ENCODE measurements at regions not wholly inside any gene's neighbourhood (a gene's known extent, or its start where the extent isn't known, plus 50 kb on each side); places are given as distances from the start of the nearest gene placed in this dataset.
"Not testable (repeated sequence)": the region's sequence is repeated elsewhere in the genome, so short reads cannot be mapped to it uniquely, and the experiment has no call there.

DNA sequence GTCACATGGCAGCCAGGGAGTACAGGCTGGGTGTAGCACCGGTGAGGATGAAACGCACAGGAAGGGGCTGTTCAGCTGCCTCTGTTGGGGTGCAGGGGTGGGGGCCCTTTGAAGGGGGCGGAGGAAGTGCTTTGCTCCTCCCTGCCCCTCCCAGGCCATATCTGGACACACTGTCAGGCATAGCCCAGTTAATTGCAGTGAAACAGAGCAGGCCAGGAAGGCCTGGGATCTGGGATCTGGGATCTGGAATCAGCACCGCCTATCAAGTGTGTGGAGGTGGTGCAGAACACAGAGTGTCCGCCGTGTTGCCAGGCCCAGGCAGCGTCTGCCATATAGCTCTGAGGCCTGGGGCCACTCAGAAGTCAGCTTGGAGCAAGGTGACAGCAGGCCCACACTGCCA is 85.5 kb upstream of the EPCAM start:
- H3K27ac ChIP-seq (ENCODE audit: low read depth, low read length) = no peak overlapping the region
- Mint-ChIP-seq H3K27me3 (ENCODE audit: insufficient read depth) (peaks cover 2% of the 10 kb centered on the region), H3K36me3 (ENCODE audit: low read depth) (peaks cover 10% of the 10 kb centered on the region), H3K4me3 (no peak overlapping the region), H3K27ac (no peak overlapping the region), H3K9me3 (peaks cover 43% of the 10 kb centered on the region), H3K4me1 (peaks cover 6% of the 10 kb centered on the region)
- peaks cover 61% of the 10 kb centered on the region for H3K9me3 ChIP-seq (ENCODE audit: control insufficient read depth, low read length)
- H3K27me3 ChIP-seq (ENCODE audit: control insufficient read depth, insufficient read depth, low read length, poor library complexity, severe bottlenecking) = no peaks in the 10 kb centered on the region
- WGBS, 2 experiments (ENCODE audit: insufficient coverage in 1 of 2, insufficient read length in 1 of 2) = 90 to 93% methylated on average over 5 to 7 of the region's 7 CpGs
- no peaks in the 10 kb centered on the region for H3K4me1 ChIP-seq (ENCODE audit: control insufficient read depth, insufficient read depth, low read length)
- TF ChIP-seq, protein P1, sequence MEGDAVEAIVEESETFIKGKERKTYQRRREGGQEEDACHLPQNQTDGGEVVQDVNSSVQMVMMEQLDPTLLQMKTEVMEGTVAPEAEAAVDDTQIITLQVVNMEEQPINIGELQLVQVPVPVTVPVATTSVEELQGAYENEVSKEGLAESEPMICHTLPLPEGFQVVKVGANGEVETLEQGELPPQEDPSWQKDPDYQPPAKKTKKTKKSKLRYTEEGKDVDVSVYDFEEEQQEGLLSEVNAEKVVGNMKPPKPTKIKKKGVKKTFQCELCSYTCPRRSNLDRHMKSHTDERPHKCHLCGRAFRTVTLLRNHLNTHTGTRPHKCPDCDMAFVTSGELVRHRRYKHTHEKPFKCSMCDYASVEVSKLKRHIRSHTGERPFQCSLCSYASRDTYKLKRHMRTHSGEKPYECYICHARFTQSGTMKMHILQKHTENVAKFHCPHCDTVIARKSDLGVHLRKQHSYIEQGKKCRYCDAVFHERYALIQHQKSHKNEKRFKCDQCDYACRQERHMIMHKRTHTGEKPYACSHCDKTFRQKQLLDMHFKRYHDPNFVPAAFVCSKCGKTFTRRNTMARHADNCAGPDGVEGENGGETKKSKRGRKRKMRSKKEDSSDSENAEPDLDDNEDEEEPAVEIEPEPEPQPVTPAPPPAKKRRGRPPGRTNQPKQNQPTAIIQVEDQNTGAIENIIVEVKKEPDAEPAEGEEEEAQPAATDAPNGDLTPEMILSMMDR (conservative IDR thresholded peaks at IDR 0.05) = no peak
- no peak overlapping the region for H3K9ac ChIP-seq (ENCODE audit: extremely low read depth, low read length, poor library complexity, severe bottlenecking)
- peaks cover 4% of the 10 kb centered on the region for H3K36me3 ChIP-seq (ENCODE audit: control insufficient read depth, insufficient read depth, low read length)
- no peak for DNase-seq
- H3K4me3 ChIP-seq (ENCODE audit: low read length) = peak overlapping the region; percentile 70

DNA sequence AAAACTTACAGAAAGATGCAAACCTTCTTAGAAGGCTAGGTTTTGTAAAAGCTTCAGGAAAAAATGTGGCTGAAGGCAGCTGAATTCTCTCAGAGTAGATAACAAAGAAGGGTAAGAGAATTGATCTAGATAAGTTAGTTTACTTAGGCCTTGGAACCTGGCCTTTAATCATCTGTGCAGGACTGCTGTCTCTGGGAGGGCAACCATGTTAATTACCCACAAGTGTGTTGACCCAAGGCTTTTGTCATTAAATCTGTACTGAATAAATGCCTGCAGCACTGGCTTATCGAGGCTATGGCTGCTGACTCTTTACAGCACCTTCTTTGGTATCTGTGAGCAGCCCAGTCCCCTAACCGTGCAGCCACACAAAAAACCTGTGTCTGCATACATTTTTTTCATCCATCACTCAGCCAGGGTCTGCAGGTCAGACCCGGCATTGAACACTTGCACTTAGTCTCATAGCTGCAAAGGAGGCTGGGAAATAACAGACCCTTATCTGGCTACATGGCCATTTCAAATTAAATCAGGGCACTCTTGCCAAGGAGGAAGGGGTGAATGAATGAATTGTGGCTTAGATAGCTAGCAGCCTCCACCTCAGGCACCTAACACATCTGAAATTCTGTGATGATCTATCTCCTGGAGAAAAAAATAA is 86.4 kb upstream of the EPCAM start:
- TF ChIP-seq, protein P1 (conservative IDR thresholded peaks at IDR 0.05) = no peak
- Mint-ChIP-seq H3K4me3 (no peak overlapping the region), H3K27me3 (ENCODE audit: insufficient read depth) (peaks cover 2% of the 10 kb centered on the region), H3K9me3 (peaks cover 43% of the 10 kb centered on the region), H3K4me1 (peaks cover 6% of the 10 kb centered on the region), H3K36me3 (ENCODE audit: low read depth) (peaks cover 10% of the 10 kb centered on the region), H3K27ac (peak overlapping the region; percentile 78)
- Histone ChIP-seq H3K36me3 (ENCODE audit: control insufficient read depth, insufficient read depth, low read length) (peaks cover 4% of the 10 kb centered on the region), H3K27me3 (ENCODE audit: control insufficient read depth, insufficient read depth, low read length, poor library complexity, severe bottlenecking) (no peaks in the 10 kb centered on the region), H3K9ac (ENCODE audit: extremely low read depth, low read length, poor library complexity, severe bottlenecking) (peak overlapping the region; percentile 2), H3K9me3 (ENCODE audit: control insufficient read depth, low read length) (peaks cover 66% of the 10 kb centered on the region), H3K4me3 (ENCODE audit: low read length) (peak overlapping the region; percentile 70), H3K27ac (ENCODE audit: low read depth, low read length) (no peak overlapping the region), H3K4me1 (ENCODE audit: control insufficient read depth, insufficient read depth, low read length) (no peaks in the 10 kb centered on the region)
- WGBS, 2 experiments (ENCODE audit: insufficient coverage in 1 of 2, insufficient read length in 1 of 2) = 83 to 92% methylated on average over 2 to 3 of the region's 3 CpGs
- no peak for DNase-seq

DNA sequence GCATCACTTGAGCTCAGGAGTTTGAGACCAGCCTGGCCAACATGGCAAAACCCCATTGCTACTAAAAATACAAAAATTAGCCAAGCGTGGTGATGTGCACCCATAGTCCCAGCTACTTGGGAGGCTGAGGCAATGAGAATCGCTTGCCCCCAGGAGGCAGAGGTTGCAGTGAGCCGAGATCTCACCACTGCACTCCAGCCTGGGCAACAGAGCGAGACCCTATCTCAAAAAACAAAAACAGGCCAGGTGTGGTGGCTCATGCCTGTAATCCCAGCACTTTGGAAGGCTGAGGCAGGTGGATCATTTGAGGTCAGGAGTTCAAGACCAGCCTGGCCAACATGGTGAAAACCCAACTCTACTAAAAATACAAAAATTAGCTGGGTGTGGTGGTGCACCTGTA is 89.6 kb upstream of the EPCAM start:
- not testable (repeated sequence) for H3K9ac ChIP-seq (ENCODE audit: extremely low read depth, low read length, poor library complexity, severe bottlenecking); H3K36me3 ChIP-seq (ENCODE audit: control insufficient read depth, insufficient read depth, low read length); H3K27me3 ChIP-seq (ENCODE audit: control insufficient read depth, insufficient read depth, low read length, poor library complexity, severe bottlenecking); H3K27me3 Mint-ChIP-seq (ENCODE audit: insufficient read depth); H3K36me3 Mint-ChIP-seq (ENCODE audit: low read depth); H3K4me3 ChIP-seq (ENCODE audit: low read length); DNase-seq; H3K4me3 Mint-ChIP-seq; H3K4me1 Mint-ChIP-seq; H3K4me1 ChIP-seq (ENCODE audit: control insufficient read depth, insufficient read depth, low read length); H3K27ac Mint-ChIP-seq; H3K27ac ChIP-seq (ENCODE audit: low read depth, low read length)
- WGBS, 2 experiments (ENCODE audit: insufficient coverage in 1 of 2, insufficient read length in 1 of 2) = 77 to 97% methylated on average over 3 to 4 of the region's 4 CpGs
- H3K9me3 Mint-ChIP-seq = peaks cover 33% of the 10 kb centered on the region
- peaks cover 44% of the 10 kb centered on the region for H3K9me3 ChIP-seq (ENCODE audit: control insufficient read depth, low read length)

DNA sequence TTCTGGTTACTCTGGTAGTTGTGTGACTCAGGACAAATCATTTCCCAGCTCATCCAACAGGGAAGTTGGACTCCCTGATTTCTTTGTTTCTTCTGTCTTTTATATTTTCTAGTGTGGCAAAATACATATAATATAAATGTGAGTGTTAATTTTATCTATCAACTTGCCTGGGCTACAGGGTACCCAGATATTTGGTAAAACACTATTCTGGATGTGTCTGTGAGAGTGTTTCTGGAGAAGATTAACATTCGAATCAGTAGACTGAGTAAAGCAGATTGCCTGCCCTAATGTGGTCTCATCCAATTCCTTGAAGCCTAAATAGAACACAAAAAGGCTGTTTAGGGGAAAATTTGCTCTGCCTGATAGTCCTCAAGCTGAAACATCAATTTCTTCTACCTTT is 91.1 kb upstream of the EPCAM start:
- no peak overlapping the region for H3K4me3 Mint-ChIP-seq
- Histone ChIP-seq H3K27ac (ENCODE audit: low read depth, low read length) (no peak overlapping the region), H3K9me3 (ENCODE audit: control insufficient read depth, low read length) (peaks cover 29% of the 10 kb centered on the region), H3K9ac (ENCODE audit: extremely low read depth, low read length, poor library complexity, severe bottlenecking) (no peak overlapping the region), H3K4me3 (ENCODE audit: low read length) (no peak overlapping the region), H3K36me3 (ENCODE audit: control insufficient read depth, insufficient read depth, low read length) (no peaks in the 10 kb centered on the region), H3K27me3 (ENCODE audit: control insufficient read depth, insufficient read depth, low read length, poor library complexity, severe bottlenecking) (no peaks in the 10 kb centered on the region), H3K4me1 (ENCODE audit: control insufficient read depth, insufficient read depth, low read length) (no peaks in the 10 kb centered on the region)
- no peak overlapping the region for H3K27ac Mint-ChIP-seq
- peaks cover 8% of the 10 kb centered on the region for H3K27me3 Mint-ChIP-seq (ENCODE audit: insufficient read depth)
- H3K4me1 Mint-ChIP-seq = peaks cover 3% of the 10 kb centered on the region
- TF ChIP-seq, protein P1 (conservative IDR thresholded peaks at IDR 0.05) = no peak
- peaks cover 18% of the 10 kb centered on the region for H3K9me3 Mint-ChIP-seq
- 88 to 93% methylated on average over 1 of the region's 1 CpG for WGBS, 2 experiments (ENCODE audit: insufficient coverage in 1 of 2, insufficient read length in 1 of 2)
- H3K36me3 Mint-ChIP-seq (ENCODE audit: low read depth) = peaks cover 8% of the 10 kb centered on the region
- no peak for DNase-seq

Data from endodermal cell (in vitro differentiated cells).